GM12865 (cell line): ENCODE measurements at regions not wholly inside any gene's neighbourhood (a gene's known extent, or its start where the extent isn't known, plus 50 kb on each side); places are given as distances from the start of the nearest gene placed in this dataset.

Source experiments
- DNase-seq: peaks from one replicate; pipeline ENCODE4 v3.0.0; 2010; ENCODE audit warnings: low read depth
- H3K4me3 ChIP-seq: 2 replicates; pipeline ENCODE4 v1.5.1; 2011; ENCODE audit warnings: mild to moderate bottlenecking, low read depth, low read length, control low read depth
- TF ChIP-seq, protein P1 (sequence below): IDR thresholded peaks from 2 replicates; pipeline ENCODE4 v1.5.1; 2011; ENCODE audit warnings: low read length, control low read depth, low read depth, inconsistent platforms; ENCODE audit not compliant: insufficient read depth; ENCODE audit errors: missing control alignments

DNA sequence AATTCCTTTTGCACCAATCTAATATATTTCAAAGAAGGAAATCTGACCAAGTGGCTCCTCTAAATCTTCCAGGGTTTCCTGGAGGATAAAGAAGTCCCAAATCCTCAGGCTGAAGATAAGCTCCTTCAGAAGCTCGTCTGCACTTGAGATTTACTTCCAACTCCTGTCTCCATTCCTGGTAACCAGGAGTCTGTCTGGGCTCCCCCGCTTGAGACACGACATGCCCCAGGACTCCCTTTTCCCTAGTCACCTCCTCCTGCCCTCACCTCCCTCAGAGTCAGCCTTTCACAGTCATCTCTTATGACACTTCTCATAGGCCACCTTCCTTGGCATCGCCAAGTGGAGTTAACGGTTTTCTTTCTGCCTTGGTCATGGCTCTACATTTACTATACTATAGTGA is 103.4 kb upstream of the NEDD9 start:
- no peak for DNase-seq
- no peak overlapping the region for H3K4me3 ChIP-seq
- TF ChIP-seq, protein P1, sequence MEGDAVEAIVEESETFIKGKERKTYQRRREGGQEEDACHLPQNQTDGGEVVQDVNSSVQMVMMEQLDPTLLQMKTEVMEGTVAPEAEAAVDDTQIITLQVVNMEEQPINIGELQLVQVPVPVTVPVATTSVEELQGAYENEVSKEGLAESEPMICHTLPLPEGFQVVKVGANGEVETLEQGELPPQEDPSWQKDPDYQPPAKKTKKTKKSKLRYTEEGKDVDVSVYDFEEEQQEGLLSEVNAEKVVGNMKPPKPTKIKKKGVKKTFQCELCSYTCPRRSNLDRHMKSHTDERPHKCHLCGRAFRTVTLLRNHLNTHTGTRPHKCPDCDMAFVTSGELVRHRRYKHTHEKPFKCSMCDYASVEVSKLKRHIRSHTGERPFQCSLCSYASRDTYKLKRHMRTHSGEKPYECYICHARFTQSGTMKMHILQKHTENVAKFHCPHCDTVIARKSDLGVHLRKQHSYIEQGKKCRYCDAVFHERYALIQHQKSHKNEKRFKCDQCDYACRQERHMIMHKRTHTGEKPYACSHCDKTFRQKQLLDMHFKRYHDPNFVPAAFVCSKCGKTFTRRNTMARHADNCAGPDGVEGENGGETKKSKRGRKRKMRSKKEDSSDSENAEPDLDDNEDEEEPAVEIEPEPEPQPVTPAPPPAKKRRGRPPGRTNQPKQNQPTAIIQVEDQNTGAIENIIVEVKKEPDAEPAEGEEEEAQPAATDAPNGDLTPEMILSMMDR, result no peak

DNA sequence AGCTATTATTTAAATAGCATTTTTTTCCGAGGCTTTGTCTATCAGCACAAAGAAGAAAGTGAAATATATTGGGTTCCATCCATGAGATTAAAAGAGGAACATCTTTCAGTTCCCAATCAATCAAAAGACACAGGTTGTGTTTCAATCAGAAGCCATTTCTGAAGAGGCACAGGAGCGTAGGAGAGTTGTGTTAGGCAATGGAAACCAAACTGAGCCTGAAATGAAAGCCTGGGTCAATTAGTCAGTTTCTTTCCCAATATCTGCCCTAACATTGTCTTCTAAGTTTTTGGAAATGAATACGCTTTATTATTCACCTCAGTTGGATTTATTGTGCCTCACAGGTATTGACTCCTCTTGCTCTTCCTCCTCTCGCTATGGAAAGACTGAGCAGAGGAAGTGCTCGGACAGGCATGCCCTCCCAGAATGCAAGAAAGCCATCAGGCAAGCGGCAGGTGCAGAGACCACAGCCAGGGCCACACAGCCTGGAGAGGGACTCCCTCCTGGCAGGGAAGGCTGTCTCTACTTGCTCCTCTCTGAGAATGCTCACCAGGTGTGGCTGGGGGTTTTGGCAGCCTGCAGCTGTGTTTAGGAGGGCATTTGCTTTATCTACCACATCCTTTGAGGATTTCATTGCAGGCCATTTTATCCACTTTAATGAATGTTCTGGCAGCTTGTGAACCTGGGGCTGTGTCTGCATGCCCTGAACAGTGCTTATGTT is 100.8 kb upstream of the NEDD9 start:
- DNase-seq, result no peak
- TF ChIP-seq, protein P1, result no peak
- H3K4me3 ChIP-seq, result no peak overlapping the region

DNA sequence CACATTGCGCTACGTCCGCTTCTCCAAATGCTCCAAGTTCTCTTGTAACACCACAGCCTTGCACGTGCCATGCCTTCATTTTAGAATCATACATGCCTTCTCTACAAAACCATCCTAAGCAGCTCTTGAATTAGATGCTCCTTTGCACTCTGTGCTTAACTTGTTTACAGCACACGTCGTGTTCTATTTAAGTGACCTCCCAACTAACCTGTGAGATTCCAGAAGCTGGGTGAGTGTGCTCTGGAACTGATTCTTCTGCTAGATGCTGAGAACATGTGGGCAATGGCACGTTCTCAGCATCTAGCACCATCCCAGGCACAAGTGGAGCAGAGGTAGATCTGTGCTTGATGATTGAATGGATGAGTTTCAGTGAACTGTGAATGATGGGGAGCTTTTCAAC is 100.0 kb upstream of the NEDD9 start:
- no peak for DNase-seq
- H3K4me3 ChIP-seq, result no peak overlapping the region
- TF ChIP-seq, protein P1, result no peak

DNA sequence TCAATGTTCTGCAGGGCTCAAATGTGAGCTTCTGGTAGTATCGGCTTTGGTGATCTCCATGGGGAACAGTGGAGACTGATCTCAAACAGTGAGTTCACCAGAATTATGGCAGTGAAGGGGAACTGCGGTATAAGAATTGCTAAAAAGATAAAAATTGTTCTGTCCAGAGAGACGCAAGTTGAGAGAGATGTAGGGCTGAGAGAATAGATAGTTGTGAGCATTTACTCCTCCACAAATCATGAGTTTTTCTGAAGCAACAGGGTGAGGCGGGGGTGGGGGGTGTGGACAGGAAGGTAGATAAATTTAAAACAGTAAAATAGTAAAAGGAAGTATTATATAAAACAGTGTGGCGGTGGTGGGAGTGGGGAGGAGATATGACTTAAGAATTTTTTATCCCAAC is 98.6 kb upstream of the NEDD9 start:
- DNase-seq, result no peak
- H3K4me3 ChIP-seq, result no peak overlapping the region
- TF ChIP-seq, protein P1, result no peak

DNA sequence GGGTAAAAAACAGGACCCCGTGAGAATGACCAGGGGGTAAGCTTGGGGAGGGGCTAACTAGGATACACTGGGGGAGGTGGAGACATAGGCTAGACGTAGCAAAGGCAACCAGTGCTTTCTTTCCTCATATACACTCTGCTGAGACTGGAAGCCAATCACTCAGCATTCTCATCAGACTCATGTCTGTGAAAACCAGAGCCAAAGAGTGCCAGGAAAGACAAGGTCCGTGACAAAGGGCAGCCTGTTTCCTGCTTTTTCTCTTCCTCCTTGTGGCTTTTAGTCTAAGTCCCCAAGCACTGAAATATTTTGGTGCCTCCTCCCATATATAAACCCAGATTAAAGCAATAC is 97.9 kb upstream of the NEDD9 start:
- no peak for DNase-seq
- no peak overlapping the region for H3K4me3 ChIP-seq
- TF ChIP-seq, protein P1, result no peak

DNA sequence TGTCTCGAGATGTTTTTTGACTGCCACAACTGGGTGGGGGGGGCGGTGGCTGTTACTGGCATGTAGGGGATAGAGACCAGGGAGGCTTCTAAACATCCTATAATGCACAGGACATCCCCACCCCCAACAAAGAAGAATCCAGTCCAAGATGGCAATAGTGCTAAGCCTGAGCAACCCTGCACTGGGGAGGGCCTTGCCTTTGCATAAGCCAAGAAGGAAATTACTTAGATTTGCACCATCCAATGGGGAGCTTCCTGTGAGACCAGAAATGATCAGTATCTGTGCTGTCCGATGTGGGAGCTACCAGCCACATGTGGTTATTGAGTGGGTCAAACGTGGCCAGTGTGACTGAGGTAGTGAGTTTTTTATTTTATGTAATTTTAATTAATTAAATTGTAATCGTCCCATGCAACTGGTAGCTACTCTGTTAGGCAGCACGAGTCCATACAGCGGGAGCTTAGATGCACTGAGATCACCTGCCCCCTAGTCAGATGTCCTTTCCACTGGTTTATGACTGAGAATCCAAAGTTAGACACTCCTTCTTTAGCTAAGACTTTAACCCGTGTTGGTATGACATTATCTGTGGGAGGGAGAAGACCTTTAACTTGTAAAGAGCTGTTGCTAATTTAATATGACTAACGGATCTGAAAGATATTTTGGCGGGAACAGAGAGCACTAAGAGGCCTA is 97.4 kb upstream of the NEDD9 start:
- no peak overlapping the region for H3K4me3 ChIP-seq
- TF ChIP-seq, protein P1, result no peak
- DNase-seq, result no peak
